GM18951 (cell line): ENCODE measurements at regions not wholly inside any gene's neighbourhood (a gene's known extent, or its start where the extent isn't known, plus 50 kb on each side); places are given as distances from the start of the nearest gene placed in this dataset.
"Not testable (repeated sequence)": the region's sequence is repeated elsewhere in the genome, so short reads cannot be mapped to it uniquely, and the experiment has no call there.

ENCODE experiments used
- POLR2A ChIP-seq: IDR thresholded peaks from 4 replicates; pipeline ENCODE4 v1.6.1; 2011; ENCODE audit warnings: mild to moderate bottlenecking; ENCODE audit not compliant: insufficient read length, insufficient read depth; ENCODE audit errors: extremely low read depth
- in situ Hi-C: fragments of 300-500 bp; cut with MboI; formaldehyde crosslinking; loops from one replicate; pipeline ENCODE4 v1.12.0; 2022; ENCODE audit warnings: low sequenced_read_pairs, mixed read lengths, inconsistent platforms; ENCODE audit not compliant: unreplicated experiment

- in situ Hi-C loops: no loop called here
- TF ChIP-seq POLR2A: no peak
Observed at GRCh38 chr1:101550581-101550980, 313.8 kb downstream of the S1PR1 start.

GRCh38 chr1:101566883-101567538 is 330.2 kb downstream of the S1PR1 start:
- TF ChIP-seq POLR2A: no peak
- in situ Hi-C loops: no loop called here

GRCh38 chr1:101567582-101568189 is 330.9 kb downstream of the S1PR1 start:
- TF ChIP-seq POLR2A: no peak
- in situ Hi-C loops: no loop called here

- in situ Hi-C loops: no loop called here
- no peak for TF ChIP-seq POLR2A
Observed at GRCh38 chr1:101587741-101588140, 350.9 kb downstream of the S1PR1 start.

- in situ Hi-C loops: no loop called here
- no peak for TF ChIP-seq POLR2A
Observed at GRCh38 chr1:101588677-101589076, 351.9 kb downstream of the S1PR1 start.

- in situ Hi-C loops: no loop called here
- TF ChIP-seq POLR2A: no peak
Observed at GRCh38 chr1:101592845-101593244, 356.0 kb downstream of the S1PR1 start.

- in situ Hi-C loops: no loop called here
- no peak for TF ChIP-seq POLR2A
Observed at GRCh38 chr1:101595881-101596374, 359.1 kb downstream of the S1PR1 start.

- in situ Hi-C loops: not testable (repeated sequence)
Observed at GRCh38 chr1:101600615-101601014, 363.8 kb downstream of the S1PR1 start.

- no peak for TF ChIP-seq POLR2A
- in situ Hi-C loops: no loop called here
Observed at GRCh38 chr1:101603726-101604125, 366.9 kb downstream of the S1PR1 start.

- no peak for TF ChIP-seq POLR2A
- in situ Hi-C loops: no loop called here
Observed at GRCh38 chr1:101605878-101606277, 369.1 kb downstream of the S1PR1 start.

GRCh38 chr1:101613546-101613945 is 376.7 kb downstream of the S1PR1 start:
- in situ Hi-C loops: no loop called here
- TF ChIP-seq POLR2A: no peak

- in situ Hi-C loops: no loop called here
- TF ChIP-seq POLR2A: no peak
Observed at GRCh38 chr1:101618900-101619299, 377.8 kb downstream of the OLFM3 start.

- TF ChIP-seq POLR2A: no peak
Observed at GRCh38 chr1:101632548-101633272, 364.0 kb downstream of the OLFM3 start.

GRCh38 chr1:101645810-101646209 is 350.9 kb downstream of the OLFM3 start:
- in situ Hi-C loops: no loop called here
- no peak for TF ChIP-seq POLR2A

More at GRCh38 chr1:101632548-101633272, 364.0 kb downstream of the OLFM3 start:
- in situ Hi-C loops: no loop called here

- in situ Hi-C loops: no loop called here
- TF ChIP-seq POLR2A: no peak
Observed at GRCh38 chr1:101652484-101652883, 344.2 kb downstream of the OLFM3 start.
